DOHH2 (cell line): ENCODE measurements at regions not wholly inside any gene's neighbourhood (a gene's known extent, or its start where the extent isn't known, plus 50 kb on each side); places are given as distances from the start of the nearest gene placed in this dataset.

Experiments used
- EZH2phosphoT487 ChIP-seq: fragments of 200-600 bp; sonication (generic); IDR thresholded peaks from 2 replicates; pipeline ENCODE4 v1.6.1; 2017; ENCODE audit warnings: borderline replicate concordance, mild to moderate bottlenecking, antibody characterized with exemption, low read length, moderate library complexity, mixed read lengths
- TF ChIP-seq, protein P1 (sequence below): fragments of 200-600 bp; sonication (generic); IDR thresholded peaks from one replicate; pipeline ENCODE4 v1.5.1; 2014; ENCODE audit warnings: antibody characterized with exemption, mild to moderate bottlenecking, low read depth, low read length; ENCODE audit not compliant: poor library complexity, severe bottlenecking

DNA sequence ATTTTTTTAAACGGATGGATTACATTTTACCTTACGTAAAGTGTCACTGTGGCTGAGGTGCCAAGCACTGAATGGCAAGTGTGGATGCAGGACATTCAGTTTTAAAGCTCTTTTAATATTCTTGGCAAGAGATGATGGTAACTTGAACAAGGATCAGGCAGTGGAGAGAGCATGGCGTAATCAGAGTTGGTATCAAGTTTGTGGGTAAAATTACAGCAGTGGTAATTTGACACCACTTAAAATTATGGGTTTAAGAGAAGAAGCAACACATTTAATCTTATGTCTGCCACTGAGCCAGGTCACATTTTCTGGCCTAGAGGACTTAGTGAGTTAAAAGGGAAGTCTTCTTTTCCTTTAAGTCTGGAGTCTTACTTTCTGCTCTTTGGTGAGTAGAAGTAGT lies 100.5 kb downstream of the NAA11 start:
- TF ChIP-seq, protein P1, sequence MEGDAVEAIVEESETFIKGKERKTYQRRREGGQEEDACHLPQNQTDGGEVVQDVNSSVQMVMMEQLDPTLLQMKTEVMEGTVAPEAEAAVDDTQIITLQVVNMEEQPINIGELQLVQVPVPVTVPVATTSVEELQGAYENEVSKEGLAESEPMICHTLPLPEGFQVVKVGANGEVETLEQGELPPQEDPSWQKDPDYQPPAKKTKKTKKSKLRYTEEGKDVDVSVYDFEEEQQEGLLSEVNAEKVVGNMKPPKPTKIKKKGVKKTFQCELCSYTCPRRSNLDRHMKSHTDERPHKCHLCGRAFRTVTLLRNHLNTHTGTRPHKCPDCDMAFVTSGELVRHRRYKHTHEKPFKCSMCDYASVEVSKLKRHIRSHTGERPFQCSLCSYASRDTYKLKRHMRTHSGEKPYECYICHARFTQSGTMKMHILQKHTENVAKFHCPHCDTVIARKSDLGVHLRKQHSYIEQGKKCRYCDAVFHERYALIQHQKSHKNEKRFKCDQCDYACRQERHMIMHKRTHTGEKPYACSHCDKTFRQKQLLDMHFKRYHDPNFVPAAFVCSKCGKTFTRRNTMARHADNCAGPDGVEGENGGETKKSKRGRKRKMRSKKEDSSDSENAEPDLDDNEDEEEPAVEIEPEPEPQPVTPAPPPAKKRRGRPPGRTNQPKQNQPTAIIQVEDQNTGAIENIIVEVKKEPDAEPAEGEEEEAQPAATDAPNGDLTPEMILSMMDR, result no peak
- TF ChIP-seq EZH2phosphoT487, result no peak
